Stomach (tissue), 4 donors: ENCODE measurements at regions not wholly inside any gene's neighbourhood (a gene's known extent, or its start where the extent isn't known, plus 50 kb on each side); places are given as distances from the start of the nearest gene placed in this dataset.

Experiments used
- CTCF ChIP-seq, 7 experiments: fragments of 450-650 bp in 4 of 7; fragments of 200-600 bp in 3 of 7; sonication (generic) in 3 of 7; IDR thresholded peaks; one replicate each; pipeline ENCODE4 v1.5.1; 2016 to 2019; ENCODE audit warnings: antibody characterized with exemption in 7 of 7, control low read depth in 2 of 7, mild to moderate bottlenecking in 1 of 7
- POLR2A ChIP-seq, 4 donors: fragments of 450-650 bp; IDR thresholded peaks; one replicate each; pipeline ENCODE4 v1.6.1; 2016; ENCODE audit warnings: antibody characterized with exemption in 4 of 4, control low read depth in 2 of 4, mild to moderate bottlenecking in 1 of 4, moderate library complexity in 1 of 4

- TF ChIP-seq CTCF (IDR thresholded peaks at IDR 0.05): no peak
- TF ChIP-seq POLR2A (IDR thresholded peaks at IDR 0.05): no peak
Observed at GRCh38 chrX:142616636-142617035, 409.1 kb upstream of the SPANXN4 start.
